OCI-LY7 (cell line): ENCODE measurements at regions not wholly inside any gene's neighbourhood (a gene's known extent, or its start where the extent isn't known, plus 50 kb on each side); places are given as distances from the start of the nearest gene placed in this dataset.

ENCODE experiments used
- CTCF ChIP-seq: fragments of 200-600 bp; sonication (generic); conservative IDR thresholded peaks from 2 replicates; pipeline ENCODE4 v1.5.1; 2014; ENCODE audit warnings: mild to moderate bottlenecking, antibody characterized with exemption, low read length, moderate library complexity, mixed read lengths
- EZH2phosphoT487 ChIP-seq: fragments of 200-600 bp; sonication (generic); IDR thresholded peaks from 2 replicates; pipeline ENCODE4 v1.6.1; 2018; ENCODE audit warnings: low read depth, borderline replicate concordance, mild to moderate bottlenecking, mixed run types, antibody characterized with exemption, low read length, moderate library complexity, mixed read lengths

GRCh38 chr5:110917161-110917875, 154.2 kb upstream of the TSLP start:
- no peak for TF ChIP-seq CTCF
- no peak for TF ChIP-seq EZH2phosphoT487
